Natural killer cell (primary cell): ENCODE measurements at regions not wholly inside any gene's neighbourhood (a gene's known extent, or its start where the extent isn't known, plus 50 kb on each side); places are given as distances from the start of the nearest gene placed in this dataset.

Experiments
- ATAC-seq, 3 donors: fragments of 150-1000 bp in 2 of 3; fragments of 200-7000 bp in 1 of 3; cut with Tn5 transposase; 1 replicate in 1 of 3; 2 replicates in 2 of 3; pipeline ENCODE4 v1.10.0; 2021; ENCODE audit warnings: mild to moderate bottlenecking in 2 of 3, moderate library complexity in 2 of 3
- DNase-seq, 2 donors: peaks; one replicate each; pipeline versions ENCODE4 v3.0.0 to v3.0.0-alpha.2; 2013 to 2021; ENCODE audit warnings: mixed read lengths in 1 of 2
- H3K27ac ChIP-seq: one replicate; pipeline ENCODE4 v1.5.1; 2013; ENCODE audit warnings: mild to moderate bottlenecking, low read length
- H3K27me3 ChIP-seq: one replicate; pipeline ENCODE4 v1.6.1; 2013; ENCODE audit warnings: low read length; ENCODE audit not compliant: control insufficient read depth, insufficient read depth
- H3K36me3 ChIP-seq: one replicate; pipeline ENCODE4 v1.6.1; 2013; ENCODE audit warnings: low read length; ENCODE audit not compliant: control insufficient read depth, insufficient read depth
- H3K4me1 ChIP-seq: one replicate; pipeline ENCODE4 v1.6.1; 2013; ENCODE audit warnings: low read length; ENCODE audit not compliant: control insufficient read depth, insufficient read depth
- H3K4me3 ChIP-seq: one replicate; pipeline ENCODE4 v1.5.1; 2013; ENCODE audit warnings: low read length
- H3K9me3 ChIP-seq: one replicate; pipeline ENCODE4 v1.6.1; 2013; ENCODE audit warnings: low read length; ENCODE audit not compliant: control insufficient read depth, insufficient read depth
- H3K27ac Mint-ChIP-seq, 2 donors: one replicate each; pipeline ENCODE4 v1.8.0; 2022; ENCODE audit warnings: mild to moderate bottlenecking in 2 of 2, mixed read lengths in 2 of 2, moderate library complexity in 1 of 2
- H3K27me3 Mint-ChIP-seq, 2 donors: one replicate each; pipeline ENCODE4 v1.8.0; 2022; ENCODE audit warnings: low read depth in 2 of 2, mixed read lengths in 2 of 2
- H3K36me3 Mint-ChIP-seq: one replicate; pipeline ENCODE4 v1.8.0; 2022; ENCODE audit warnings: mixed read lengths
- H3K4me1 Mint-ChIP-seq, 2 donors: one replicate each; pipeline ENCODE4 v1.8.0; 2022; ENCODE audit warnings: mixed read lengths in 2 of 2
- H3K4me3 Mint-ChIP-seq: one replicate; pipeline ENCODE4 v1.8.0; 2022; ENCODE audit warnings: mild to moderate bottlenecking, moderate library complexity, mixed read lengths
- H3K9me3 Mint-ChIP-seq, 2 donors: one replicate each; pipeline ENCODE4 v1.8.0; 2022; ENCODE audit warnings: mixed read lengths in 2 of 2
- CTCF ChIP-seq: fragments of 200-600 bp; IDR thresholded peaks from one replicate; pipeline ENCODE4 v1.8.0; 2022; ENCODE audit warnings: antibody characterized with exemption
- WGBS: methylation state at CpG from one replicate; pipeline ENCODE4 v1.1.7; 2013; ENCODE audit warnings: missing lambda C conversion rate; ENCODE audit not compliant: insufficient coverage; 5-methylcytosine and 5-hydroxymethylcytosine counted together
- intact Hi-C: fragments of 100-400 bp; cut with micrococcal nuclease; formaldehyde crosslinking; loops from one replicate; pipeline ENCODE4 v1.14.2; 2022

- 91% methylated on average over 7 of the region's 7 CpGs for WGBS
- Histone ChIP-seq H3K27ac (no peak overlapping the region), H3K4me1 (no peaks in the 10 kb centered on the region), H3K36me3 (no peaks in the 10 kb centered on the region), H3K9me3 (no peaks in the 10 kb centered on the region), H3K27me3 (no peaks in the 10 kb centered on the region), H3K4me3 (no peak overlapping the region)
- Mint-ChIP-seq H3K27me3 (peaks cover 21 to 35% of the 10 kb centered on the region in 2 donors), H3K27ac (no peak overlapping the region), H3K36me3 (no peaks in the 10 kb centered on the region), H3K9me3 (no peaks in the 10 kb centered on the region), H3K4me1 (no peaks in the 10 kb centered on the region), H3K4me3 (no peak overlapping the region)
- DNase-seq (no peak), ATAC-seq (no peak)
- intact Hi-C loops, result no loop called here
- no peak for TF ChIP-seq CTCF
Measured at GRCh38 chr2:38430196-38430595, 53.1 kb upstream of the ATL2 start.

GRCh38 chr2:38427936-38428335, 50.9 kb upstream of the ATL2 start:
- DNase-seq (no peak), ATAC-seq (no peak)
- no peak for TF ChIP-seq CTCF
- Mint-ChIP-seq H3K27me3 (peaks cover 17 to 19% of the 10 kb centered on the region in 2 donors), H3K36me3 (no peaks in the 10 kb centered on the region), H3K4me1 (no peaks in the 10 kb centered on the region), H3K4me3 (no peak overlapping the region), H3K27ac (no peak overlapping the region), H3K9me3 (no peaks in the 10 kb centered on the region)
- H3K4me3 ChIP-seq, result no peak overlapping the region
- no peaks in the 10 kb centered on the region for H3K36me3 ChIP-seq
- H3K27me3 ChIP-seq, result no peaks in the 10 kb centered on the region
- H3K27ac ChIP-seq, result no peak overlapping the region
- H3K4me1 ChIP-seq, result no peaks in the 10 kb centered on the region
- intact Hi-C loops, result no loop called here
- 78% methylated on average over 6 of the region's 6 CpGs for WGBS
- H3K9me3 ChIP-seq, result no peaks in the 10 kb centered on the region

- no peaks in the 10 kb centered on the region for H3K4me1 ChIP-seq
- Mint-ChIP-seq H3K4me1 (no peaks in the 10 kb centered on the region), H3K9me3 (no peaks in the 10 kb centered on the region), H3K36me3 (no peaks in the 10 kb centered on the region), H3K27ac (no peak overlapping the region), H3K4me3 (no peak overlapping the region), H3K27me3 (peaks cover 17 to 20% of the 10 kb centered on the region in 2 donors)
- TF ChIP-seq CTCF, result no peak
- H3K9me3 ChIP-seq, result no peaks in the 10 kb centered on the region
- intact Hi-C loops, result no loop called here
- no peak for ATAC-seq
- WGBS, result 93% methylated on average over 4 of the region's 5 CpGs
- DNase-seq, result no peak
- no peak overlapping the region for H3K27ac ChIP-seq
- no peaks in the 10 kb centered on the region for H3K36me3 ChIP-seq
- no peak overlapping the region for H3K4me3 ChIP-seq
- H3K27me3 ChIP-seq, result no peaks in the 10 kb centered on the region
Measured at GRCh38 chr2:38427054-38427453, 50.0 kb upstream of the ATL2 start.
